ENCODE measurements at regions not wholly inside any gene's neighbourhood (a gene's known extent, or its start where the extent isn't known, plus 50 kb on each side); places are given as distances from the start of the nearest gene placed in this dataset.

DNA sequence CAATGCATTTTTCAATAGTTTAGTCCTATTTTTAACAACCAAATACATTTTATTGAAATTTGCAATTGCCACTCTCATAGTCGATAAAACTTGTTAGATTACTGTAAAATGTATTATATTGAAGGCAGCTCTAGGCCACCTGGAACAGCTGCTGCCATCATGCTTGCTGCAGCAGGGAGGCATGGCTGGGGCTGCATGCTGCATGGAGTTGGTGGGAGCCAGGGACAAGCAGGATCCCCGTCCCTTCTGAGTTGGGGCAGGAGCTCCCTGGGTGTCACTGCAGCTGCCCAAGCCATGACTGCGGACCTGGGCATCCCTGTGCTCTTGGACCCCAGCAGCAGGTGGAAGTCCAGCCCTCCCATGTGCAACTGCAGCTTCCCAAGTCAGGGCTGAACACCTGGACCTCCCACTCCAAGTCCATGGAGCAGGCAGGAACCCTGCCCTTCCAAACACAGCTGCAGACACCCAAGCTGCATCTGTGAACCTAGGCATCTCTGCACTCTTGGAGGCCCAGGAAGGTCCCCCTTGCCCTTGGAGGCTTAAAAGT, 742.0 kb downstream of the ZBBX start:
- no peak overlapping the region for H3K4me2 ChIP-seq (ENCODE audit: low read depth, low read length)
- H4K8ac ChIP-seq (ENCODE audit: low read depth in 2 of 2, low read length in 2 of 2): no peak overlapping the region
- no peak overlapping the region for H3K23ac ChIP-seq (ENCODE audit: low read depth, low read length)
- H2AK5ac ChIP-seq (ENCODE audit: low read depth, low read length): no peak overlapping the region
- no peak overlapping the region for H3K14ac ChIP-seq (replicated peaks; ENCODE audit: low read depth, low read length)
- in situ Hi-C loops (cut with MboI; ENCODE audit: low sequenced_read_pairs) (no loop called here), intact Hi-C loops (cut with micrococcal nuclease) (no loop called here), dilution Hi-C loops (cut with HindIII; ENCODE audit: low sequenced_read_pairs, unreplicated experiment) (no loop called here)
- H3K4me1 ChIP-seq (ENCODE audit: control insufficient read depth, insufficient read depth, low read length): no peaks in the 10 kb centered on the region
- peaks cover 15% of the 10 kb centered on the region; the same call in 1 of the 2 replicates for H3K9me3 ChIP-seq (ENCODE audit: control insufficient read depth, insufficient read depth, low read length)
- H3K27me3 ChIP-seq (ENCODE audit: control insufficient read depth, insufficient read depth, low read length): no peaks in the 10 kb centered on the region
- no peak overlapping the region for H4K91ac ChIP-seq (ENCODE audit: insufficient read depth, low read depth, low read length)
- no peak overlapping the region for H3K18ac ChIP-seq (ENCODE audit: low read depth, low read length)
- H2BK5ac ChIP-seq (ENCODE audit: low read depth, low read length, poor library complexity, severe bottlenecking): no peak overlapping the region
- H3K4ac ChIP-seq (ENCODE audit: low read depth, low read length): no peak overlapping the region
- H2BK20ac ChIP-seq (ENCODE audit: low read depth, low read length): no peak overlapping the region
- no peak overlapping the region for H4K5ac ChIP-seq (ENCODE audit: low read depth, low read length)
- no peak for DNase-seq
- 20% methylated on average over 1 of the region's 3 CpGs; no CpG with 5 or more reads in 1 of the 2 experiments for WGBS, 2 experiments (ENCODE audit: extremely low coverage in 2 of 2, insufficient read length in 1 of 2)
- no peaks in the 10 kb centered on the region for H4K20me1 ChIP-seq (ENCODE audit: insufficient read depth, low read length)
- no peak overlapping the region for H2AK9ac ChIP-seq (replicated peaks; ENCODE audit: low read depth, low read length, poor library complexity)
- TF ChIP-seq, protein P1, sequence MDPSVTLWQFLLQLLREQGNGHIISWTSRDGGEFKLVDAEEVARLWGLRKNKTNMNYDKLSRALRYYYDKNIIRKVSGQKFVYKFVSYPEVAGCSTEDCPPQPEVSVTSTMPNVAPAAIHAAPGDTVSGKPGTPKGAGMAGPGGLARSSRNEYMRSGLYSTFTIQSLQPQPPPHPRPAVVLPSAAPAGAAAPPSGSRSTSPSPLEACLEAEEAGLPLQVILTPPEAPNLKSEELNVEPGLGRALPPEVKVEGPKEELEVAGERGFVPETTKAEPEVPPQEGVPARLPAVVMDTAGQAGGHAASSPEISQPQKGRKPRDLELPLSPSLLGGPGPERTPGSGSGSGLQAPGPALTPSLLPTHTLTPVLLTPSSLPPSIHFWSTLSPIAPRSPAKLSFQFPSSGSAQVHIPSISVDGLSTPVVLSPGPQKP (IDR thresholded peaks at IDR 0.05; ENCODE audit: borderline replicate concordance, low read depth, low read length): no peak
- TF ChIP-seq CEBPB (IDR thresholded peaks at IDR 0.05; ENCODE audit: low read depth, low read length): no peak
- TF ChIP-seq, protein P2, sequence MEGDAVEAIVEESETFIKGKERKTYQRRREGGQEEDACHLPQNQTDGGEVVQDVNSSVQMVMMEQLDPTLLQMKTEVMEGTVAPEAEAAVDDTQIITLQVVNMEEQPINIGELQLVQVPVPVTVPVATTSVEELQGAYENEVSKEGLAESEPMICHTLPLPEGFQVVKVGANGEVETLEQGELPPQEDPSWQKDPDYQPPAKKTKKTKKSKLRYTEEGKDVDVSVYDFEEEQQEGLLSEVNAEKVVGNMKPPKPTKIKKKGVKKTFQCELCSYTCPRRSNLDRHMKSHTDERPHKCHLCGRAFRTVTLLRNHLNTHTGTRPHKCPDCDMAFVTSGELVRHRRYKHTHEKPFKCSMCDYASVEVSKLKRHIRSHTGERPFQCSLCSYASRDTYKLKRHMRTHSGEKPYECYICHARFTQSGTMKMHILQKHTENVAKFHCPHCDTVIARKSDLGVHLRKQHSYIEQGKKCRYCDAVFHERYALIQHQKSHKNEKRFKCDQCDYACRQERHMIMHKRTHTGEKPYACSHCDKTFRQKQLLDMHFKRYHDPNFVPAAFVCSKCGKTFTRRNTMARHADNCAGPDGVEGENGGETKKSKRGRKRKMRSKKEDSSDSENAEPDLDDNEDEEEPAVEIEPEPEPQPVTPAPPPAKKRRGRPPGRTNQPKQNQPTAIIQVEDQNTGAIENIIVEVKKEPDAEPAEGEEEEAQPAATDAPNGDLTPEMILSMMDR (conservative IDR thresholded peaks at IDR 0.05; ENCODE audit: low read depth, low read length): no peak
- TF ChIP-seq FOS (IDR thresholded peaks at IDR 0.05; ENCODE audit: low read depth, low read length): no peak
- no peak for TF ChIP-seq RFX5 (IDR thresholded peaks at IDR 0.05; ENCODE audit: low read depth, low read length)
- TF ChIP-seq SMC3 (IDR thresholded peaks at IDR 0.05; ENCODE audit: low read depth, low read length): no peak
- TF ChIP-seq, protein P3, sequence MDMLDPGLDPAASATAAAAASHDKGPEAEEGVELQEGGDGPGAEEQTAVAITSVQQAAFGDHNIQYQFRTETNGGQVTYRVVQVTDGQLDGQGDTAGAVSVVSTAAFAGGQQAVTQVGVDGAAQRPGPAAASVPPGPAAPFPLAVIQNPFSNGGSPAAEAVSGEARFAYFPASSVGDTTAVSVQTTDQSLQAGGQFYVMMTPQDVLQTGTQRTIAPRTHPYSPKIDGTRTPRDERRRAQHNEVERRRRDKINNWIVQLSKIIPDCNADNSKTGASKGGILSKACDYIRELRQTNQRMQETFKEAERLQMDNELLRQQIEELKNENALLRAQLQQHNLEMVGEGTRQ (IDR thresholded peaks at IDR 0.05; ENCODE audit: low read depth, low read length): no peak
- TF ChIP-seq BHLHE40 (IDR thresholded peaks at IDR 0.05; ENCODE audit: low read depth, low read length): no peak
- no peak for TF ChIP-seq CHD1 (IDR thresholded peaks at IDR 0.05; ENCODE audit: low read depth, low read length)
- TF ChIP-seq MAZ (IDR thresholded peaks at IDR 0.05; ENCODE audit: borderline replicate concordance, low read depth, low read length): no peak
- no peak for TF ChIP-seq NFE2L2 (IDR thresholded peaks at IDR 0.05; ENCODE audit: low read depth, low read length)
- TF ChIP-seq MXI1 (IDR thresholded peaks at IDR 0.05; ENCODE audit: borderline replicate concordance, low read depth, low read length): no peak
- no peak for TF ChIP-seq POLR2A (IDR thresholded peaks at IDR 0.05; ENCODE audit: low read depth, low read length)
- no peak for TF ChIP-seq RCOR1 (IDR thresholded peaks at IDR 0.05; ENCODE audit: insufficient replicate concordance, low read length)
- no peak for TF ChIP-seq RAD21 (IDR thresholded peaks at IDR 0.05; ENCODE audit: low read length)
- no peak for TF ChIP-seq MAFK (IDR thresholded peaks at IDR 0.05; ENCODE audit: low read depth, low read length)
- H3K9me1 ChIP-seq (ENCODE audit: insufficient read depth, low read length): no peaks in the 10 kb centered on the region
- no peak overlapping the region for H3K9ac ChIP-seq (ENCODE audit: low read depth, low read length)
- ChIA-PET CTCF (no interaction called here), POLR2A (ENCODE audit: unreplicated experiment) (no interaction called here)
- no peak overlapping the region for H3K27ac ChIP-seq (ENCODE audit: insufficient read depth, low read length)
- no peak overlapping the region for H2AFZ ChIP-seq (replicated peaks; ENCODE audit: low read length, poor library complexity)
- H2BK120ac ChIP-seq (ENCODE audit: low read depth, low read length): no peak overlapping the region
- no peak for ATAC-seq (ENCODE audit: low read depth)
- H3K4me3 ChIP-seq (ENCODE audit: insufficient read depth, low read depth, low read length): no peak overlapping the region
- H2BK15ac ChIP-seq (ENCODE audit: low read depth, low read length): no peak overlapping the region
- H3K79me1 ChIP-seq (ENCODE audit: low read depth in 1 of 2, low read length in 2 of 2): no peaks in the 10 kb centered on the region
- BruUV-seq (replicated peaks): no TSS peak
- H3K56ac ChIP-seq (ENCODE audit: extremely low read depth, insufficient read depth, low read length): no peak overlapping the region
- H3K36me3 ChIP-seq (ENCODE audit: control insufficient read depth, insufficient read depth, low read length): no peaks in the 10 kb centered on the region

Measured in IMR-90 (cell line).